ENCODE measurements at regions not wholly inside any gene's neighbourhood (a gene's known extent, or its start where the extent isn't known, plus 50 kb on each side); places are given as distances from the start of the nearest gene placed in this dataset.

- no peak for TF ChIP-seq ZNF132 (tag by site-specific recombination; IDR thresholded peaks at IDR 0.05; ENCODE audit: borderline replicate concordance)
- TF ChIP-seq CTCF (tag by site-specific recombination; IDR thresholded peaks at IDR 0.05), result no peak
- no peak for TF ChIP-seq IKZF3 (tag by site-specific recombination; IDR thresholded peaks at IDR 0.05)
- no peak for TF ChIP-seq ZNF112 (tag by site-specific recombination; IDR thresholded peaks at IDR 0.05)
- TF ChIP-seq YY1 (tag by site-specific recombination; IDR thresholded peaks at IDR 0.05), result no peak
- no peak for TF ChIP-seq ZNF473 (tag by site-specific recombination; IDR thresholded peaks at IDR 0.05)
- TF ChIP-seq BCL11B (tag by site-specific recombination; IDR thresholded peaks at IDR 0.05; ENCODE audit: low read depth), result no peak
- no peak for TF ChIP-seq ZNF600 (tag by site-specific recombination; IDR thresholded peaks at IDR 0.05)
- TF ChIP-seq SP2 (tag by site-specific recombination; IDR thresholded peaks at IDR 0.05), result no peak
- TF ChIP-seq ZNF580 (tag by site-specific recombination; IDR thresholded peaks at IDR 0.05), result no peak
- no peak for TF ChIP-seq ATF2 (tag by site-specific recombination; IDR thresholded peaks at IDR 0.05; ENCODE audit: low read depth)
- no peak for TF ChIP-seq ZFP3 (tag by site-specific recombination; IDR thresholded peaks at IDR 0.05; ENCODE audit: low read depth)
Observed at GRCh38 chr12:15044471-15044870, 71.6 kb downstream of the PDE6H start.

Data from HEK293 (cell line).